ENCODE measurements at regions not wholly inside any gene's neighbourhood (a gene's known extent, or its start where the extent isn't known, plus 50 kb on each side); places are given as distances from the start of the nearest gene placed in this dataset.
"Not testable (repeated sequence)": the region's sequence is repeated elsewhere in the genome, so short reads cannot be mapped to it uniquely, and the experiment has no call there.

DNA sequence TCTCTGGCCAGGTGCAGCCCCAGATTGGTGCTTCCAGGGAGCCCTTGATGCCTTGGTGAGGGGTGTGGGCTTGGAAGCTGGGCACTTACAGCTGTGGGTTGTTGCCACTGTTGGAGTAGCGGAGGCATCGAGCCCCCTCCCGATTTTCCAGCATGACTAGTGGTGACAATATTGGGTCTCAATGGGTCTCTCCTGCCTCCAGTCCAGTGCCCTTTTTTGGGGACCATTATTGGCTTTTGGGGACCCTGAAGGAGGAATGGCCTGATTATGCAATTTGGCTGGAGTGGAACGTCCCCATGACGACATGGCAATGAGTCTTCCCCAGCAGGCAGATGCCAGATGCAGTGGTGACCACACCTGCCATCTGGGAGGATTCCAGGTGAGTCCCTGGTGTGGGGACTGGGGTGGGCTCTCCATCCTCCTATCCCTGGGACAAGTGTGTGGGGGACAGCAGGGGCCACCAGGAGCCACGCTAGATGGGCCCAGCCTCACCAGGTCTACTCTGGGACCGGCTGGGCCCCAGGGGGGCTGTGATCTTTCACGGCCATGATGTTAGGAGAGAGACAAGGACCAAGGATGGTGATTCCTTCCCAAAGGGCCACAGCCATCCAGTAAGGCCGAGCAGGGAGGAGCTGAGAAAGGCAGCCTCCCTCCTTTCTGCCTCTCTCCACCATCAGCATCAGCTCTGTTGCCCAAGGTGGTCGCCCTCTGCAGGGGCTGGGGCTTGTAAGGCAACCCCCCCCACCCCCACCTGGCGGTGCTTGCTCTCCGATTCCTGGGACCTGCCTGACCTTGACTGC is 196.8 kb downstream of the GOLGA6L6 start:
- no peak for FAIRE-seq

GRCh38 chr15:20343395-20344211 is 198.0 kb downstream of the GOLGA6L6 start:
- not testable (repeated sequence) for FAIRE-seq

GRCh38 chr15:20342601-20343394 is 198.8 kb downstream of the GOLGA6L6 start:
- FAIRE-seq = not testable (repeated sequence)

DNA sequence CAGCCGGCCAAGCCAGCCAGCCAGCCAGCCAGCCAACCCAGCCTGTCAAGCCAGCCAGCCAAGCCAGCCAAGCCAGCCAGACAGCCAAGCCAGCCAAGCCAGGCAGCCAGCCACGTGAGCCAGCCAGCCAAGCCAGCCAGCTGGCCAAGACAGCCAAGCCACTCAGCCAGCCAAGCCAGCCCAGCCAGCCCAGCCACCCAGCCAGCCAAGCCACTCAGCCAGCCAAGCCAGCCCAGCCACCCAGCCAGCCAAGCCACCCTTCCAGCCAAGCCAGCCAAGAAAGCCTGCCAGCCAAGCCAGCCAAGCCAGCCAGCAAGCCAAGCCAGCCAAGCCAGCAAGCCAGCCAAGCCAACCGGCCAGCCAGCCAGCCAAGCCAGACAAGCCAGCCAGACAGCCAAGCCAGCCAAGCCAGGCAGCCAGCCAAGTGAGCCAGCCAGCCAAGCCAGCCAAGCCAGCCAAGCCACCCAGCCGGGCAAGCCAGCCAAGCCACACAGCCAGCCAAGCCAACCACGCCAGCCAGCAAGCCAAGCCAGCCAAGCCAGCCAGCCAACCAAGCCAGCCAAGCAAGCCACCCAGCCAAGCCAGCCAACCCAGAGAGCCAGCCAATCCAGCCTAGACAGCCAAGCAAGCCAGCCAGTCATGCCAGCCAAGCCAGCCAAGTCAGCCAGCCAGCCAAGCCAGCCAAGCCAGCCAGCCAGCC is 199.5 kb downstream of the GOLGA6L6 start:
- FAIRE-seq = no peak

- no peak for FAIRE-seq
Measured at GRCh38 chr15:20340931-20341661, 200.5 kb downstream of the GOLGA6L6 start.

DNA sequence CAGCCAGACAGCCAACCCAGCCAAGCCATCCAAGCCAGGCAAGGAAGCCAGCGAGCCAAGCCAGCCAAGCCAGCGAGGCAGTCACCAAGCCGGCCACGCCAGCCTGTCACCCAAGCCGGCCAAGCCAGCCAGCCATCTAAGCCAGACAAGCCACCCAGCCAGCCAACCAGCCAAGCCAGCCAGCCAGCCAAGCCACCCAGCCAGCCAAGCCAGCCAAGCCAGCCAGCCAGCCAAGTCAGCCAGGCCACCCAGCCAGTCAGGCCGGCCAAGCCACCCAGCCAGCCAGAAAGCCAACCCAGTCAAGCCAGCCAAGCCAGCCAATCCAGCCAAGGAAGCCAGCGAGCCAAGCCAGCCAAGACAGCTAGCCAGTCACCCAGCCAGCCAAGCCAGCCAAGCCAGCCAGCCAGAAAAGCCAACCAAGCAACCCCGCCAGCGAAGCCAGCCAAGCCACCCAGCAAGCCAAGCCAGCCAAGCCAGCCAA is 201.2 kb downstream of the GOLGA6L6 start:
- FAIRE-seq = no peak

GRCh38 chr15:20339086-20339791 is 202.4 kb downstream of the GOLGA6L6 start:
- FAIRE-seq = not testable (repeated sequence)

DNA sequence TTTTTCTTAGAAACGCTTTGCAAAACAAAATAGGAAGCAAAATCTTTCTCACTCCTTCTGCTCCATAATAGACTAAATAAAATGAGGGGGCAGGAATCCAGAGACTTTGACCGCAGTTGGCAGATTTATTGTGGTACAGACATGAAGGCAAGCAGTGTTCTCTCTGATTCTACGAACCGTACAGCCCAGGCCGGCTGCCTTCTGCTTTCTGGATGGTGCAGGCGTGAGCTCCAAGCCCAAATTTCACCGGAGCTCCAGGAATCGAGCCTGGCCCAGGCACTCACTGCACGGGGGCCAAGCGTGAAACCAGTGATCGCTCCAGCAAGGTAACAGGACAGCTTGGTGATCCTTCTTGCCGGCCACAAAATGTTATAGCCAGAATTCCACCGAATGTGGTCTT is 202.9 kb downstream of the GOLGA6L6 start:
- FAIRE-seq = not testable (repeated sequence)

DNA sequence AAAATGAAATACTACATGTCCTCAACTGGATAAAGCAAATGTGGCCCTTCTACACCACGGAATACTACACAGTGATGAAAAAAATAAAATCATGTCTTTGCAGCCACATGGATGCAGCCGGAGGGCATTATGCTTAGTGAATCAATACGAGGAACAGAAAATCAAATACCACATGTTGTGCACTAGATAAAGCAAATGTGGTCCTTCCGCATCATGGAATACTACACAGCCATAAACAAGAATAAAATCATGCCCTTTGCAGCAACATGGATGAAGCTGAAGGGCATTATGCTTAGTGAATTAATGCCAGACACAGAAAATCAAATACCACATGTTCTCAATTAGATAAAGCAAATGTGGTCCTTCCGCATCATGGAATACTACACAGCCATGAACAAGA is 204.4 kb downstream of the GOLGA6L6 start:
- not testable (repeated sequence) for FAIRE-seq

- not testable (repeated sequence) for FAIRE-seq
Measured at GRCh38 chr15:20334451-20334850, 207.1 kb downstream of the GOLGA6L6 start.

GRCh38 chr15:20325751-20326150 is 215.8 kb downstream of the GOLGA6L6 start:
- FAIRE-seq = not testable (repeated sequence)

DNA sequence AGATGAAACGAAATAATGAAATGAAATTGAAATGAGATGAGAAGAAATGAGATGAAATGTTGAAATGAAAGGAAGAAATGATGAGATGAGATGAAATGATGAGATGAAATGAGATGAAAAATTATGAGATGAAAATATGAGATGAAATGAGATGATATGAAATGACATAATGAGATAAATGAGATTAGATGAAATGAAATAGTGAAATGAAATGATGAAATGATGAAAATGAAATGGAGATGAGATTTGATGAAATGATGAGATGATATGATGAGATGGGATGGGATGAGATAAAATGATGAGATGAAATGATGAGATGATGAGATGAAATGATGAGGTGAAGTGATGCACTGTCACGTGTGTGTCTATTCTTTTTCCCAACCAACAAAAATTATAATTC is 224.5 kb downstream of the GOLGA6L6 start:
- not testable (repeated sequence) for FAIRE-seq

- FAIRE-seq = not testable (repeated sequence)
Measured at GRCh38 chr15:20311014-20311680, 230.5 kb downstream of the GOLGA6L6 start.

DNA sequence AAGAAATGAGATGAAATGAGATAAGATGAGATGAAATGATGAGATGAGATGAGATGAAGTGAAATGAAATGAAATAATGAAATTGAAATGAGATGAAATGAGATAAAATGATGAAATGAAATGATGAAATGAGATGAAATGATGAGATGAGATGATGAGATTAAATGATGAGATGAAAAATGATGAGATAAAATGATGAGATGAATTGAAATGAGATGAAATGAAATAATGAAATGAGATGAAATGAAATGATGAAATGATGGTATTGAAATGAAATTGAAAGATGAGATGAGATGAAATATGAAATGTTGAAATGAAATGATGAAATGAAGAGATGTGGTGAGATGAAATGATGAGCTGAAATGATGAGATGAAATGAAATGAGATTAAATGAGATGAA is 231.0 kb downstream of the GOLGA6L6 start:
- no peak for FAIRE-seq

GRCh38 chr15:20309966-20310365 is 231.6 kb downstream of the GOLGA6L6 start:
- FAIRE-seq = not testable (repeated sequence)

GRCh38 chr15:20309395-20309794 is 232.2 kb downstream of the GOLGA6L6 start:
- FAIRE-seq = not testable (repeated sequence)

- FAIRE-seq = not testable (repeated sequence)
Measured at GRCh38 chr15:20308027-20308690, 233.4 kb downstream of the GOLGA6L6 start.

DNA sequence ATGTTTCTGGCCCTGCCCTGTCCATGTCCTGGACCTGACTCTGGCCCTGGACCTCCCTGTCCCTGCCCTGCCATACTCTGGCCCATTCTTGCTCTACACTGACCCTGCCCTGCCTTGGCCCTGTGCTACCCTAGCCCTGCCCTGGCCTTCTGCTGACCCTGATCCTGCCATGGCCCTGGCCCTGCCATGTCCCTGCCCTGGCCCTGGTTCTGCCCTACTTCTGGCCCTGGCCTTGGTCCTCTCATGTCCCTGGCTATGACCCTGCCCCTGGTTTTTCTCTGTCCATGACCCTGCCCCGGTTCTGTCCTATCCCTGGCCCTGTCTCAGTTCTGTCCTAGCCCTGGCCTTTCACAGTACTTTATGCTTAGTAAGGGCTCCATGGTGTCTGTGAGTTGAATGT is 234.5 kb downstream of the GOLGA6L6 start:
- not testable (repeated sequence) for FAIRE-seq

DNA sequence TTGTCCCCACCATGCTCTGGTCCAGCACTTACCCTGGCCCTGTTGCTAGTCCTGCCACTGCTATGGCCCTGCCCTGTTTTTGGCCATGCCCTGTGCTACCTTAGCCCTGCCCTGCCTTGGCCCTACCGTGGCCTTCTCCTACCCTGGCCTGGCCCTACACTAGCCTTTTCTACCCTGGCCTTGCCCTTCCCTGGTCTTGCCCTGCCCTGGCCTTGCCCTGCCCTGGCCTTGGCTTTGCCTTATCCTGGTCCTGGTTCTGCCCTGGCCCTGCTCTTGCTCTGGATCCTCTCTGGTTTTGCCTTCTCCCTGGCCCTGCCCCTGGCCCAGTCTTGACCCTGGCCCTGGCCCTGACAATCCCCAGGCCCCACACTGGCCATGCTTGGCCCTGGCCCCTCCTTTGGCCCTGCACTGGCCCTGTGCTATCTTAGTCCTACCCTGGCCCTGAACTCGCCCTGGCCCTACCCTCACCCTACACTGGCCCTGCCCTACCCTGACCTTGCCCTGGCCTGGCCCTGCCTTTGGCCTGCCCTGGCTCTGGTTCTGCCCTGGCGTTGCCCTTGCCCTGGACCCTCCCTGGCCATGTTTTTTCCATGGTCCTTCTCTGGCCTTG is 235.0 kb downstream of the GOLGA6L6 start:
- FAIRE-seq = not testable (repeated sequence)

Data from TTC549 (cell line).